ENCODE measurements at regions not wholly inside any gene's neighbourhood (a gene's known extent, or its start where the extent isn't known, plus 50 kb on each side); places are given as distances from the start of the nearest gene placed in this dataset.

GRCh38 chr6:103783329-103783728, 1076.4 kb downstream of the HACE1 start:
- no peak for TF ChIP-seq GATA2 (IDR thresholded peaks at IDR 0.05; ENCODE audit: low read depth, low read length)
- no peak for TF ChIP-seq GATA3 (IDR thresholded peaks at IDR 0.05; ENCODE audit: low read depth, low read length)

All from SH-SY5Y (cell line).